ENCODE measurements at regions not wholly inside any gene's neighbourhood (a gene's known extent, or its start where the extent isn't known, plus 50 kb on each side); places are given as distances from the start of the nearest gene placed in this dataset.

DNA sequence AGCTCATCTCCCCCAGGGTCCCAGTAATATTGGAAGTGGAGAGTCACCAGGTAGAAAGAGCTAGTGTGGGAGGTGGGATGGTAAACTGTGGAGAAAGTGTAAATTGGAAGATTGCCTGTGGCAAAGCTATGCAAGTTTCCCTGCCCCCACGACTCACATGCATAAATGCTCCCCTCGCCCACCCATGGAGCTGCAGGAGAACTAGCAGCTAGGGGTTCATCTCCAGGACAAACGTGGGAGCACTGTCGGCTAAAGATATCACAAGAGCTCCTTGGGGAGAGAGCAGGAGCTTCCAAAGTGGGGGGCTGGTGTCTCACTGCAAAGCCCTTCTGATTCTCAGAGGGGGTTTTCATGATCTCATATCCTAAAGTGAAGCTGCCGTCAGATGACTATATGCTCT is 91.4 kb upstream of the PLCL2 start:
- H2BK20ac ChIP-seq (ENCODE audit: low read depth, low read length), result no peak overlapping the region
- no peak overlapping the region for H4K8ac ChIP-seq (ENCODE audit: low read depth in 2 of 2, low read length in 2 of 2)
- no peak overlapping the region for H2AK9ac ChIP-seq (replicated peaks; ENCODE audit: low read depth, low read length, poor library complexity)
- no peaks in the 10 kb centered on the region for H3K36me3 ChIP-seq (ENCODE audit: control insufficient read depth, insufficient read depth, low read length)
- H4K20me1 ChIP-seq (ENCODE audit: insufficient read depth, low read length), result no peaks in the 10 kb centered on the region
- ChIA-PET POLR2A (ENCODE audit: unreplicated experiment) (no interaction called here), CTCF (interaction anchor here (0.6 to 0.9 kb wide), 2 partner anchors 22 to 142 kb away, joined by 3 read pairs; no protein-coding TSS in a partner anchor)
- H2BK15ac ChIP-seq (ENCODE audit: low read depth, low read length), result no peak overlapping the region
- H3K9me3 ChIP-seq (ENCODE audit: control insufficient read depth, insufficient read depth, low read length), result no peaks in the 10 kb centered on the region
- in situ Hi-C loops (cut with MboI; ENCODE audit: low sequenced_read_pairs), result no loop called here
- H4K91ac ChIP-seq (ENCODE audit: insufficient read depth, low read depth, low read length), result no peak overlapping the region
- DNase-seq, result no peak
- no peaks in the 10 kb centered on the region for H3K4me1 ChIP-seq (ENCODE audit: control insufficient read depth, insufficient read depth, low read length)
- H2AK5ac ChIP-seq (ENCODE audit: low read depth, low read length), result no peak overlapping the region
- H3K4me3 ChIP-seq (ENCODE audit: insufficient read depth, low read depth, low read length), result no peak overlapping the region
- TF ChIP-seq CHD1 (IDR thresholded peaks at IDR 0.05; ENCODE audit: low read depth, low read length) (no peak), BHLHE40 (IDR thresholded peaks at IDR 0.05; ENCODE audit: low read depth, low read length) (no peak), MAFK (IDR thresholded peaks at IDR 0.05; ENCODE audit: low read depth, low read length) (no peak), POLR2A (IDR thresholded peaks at IDR 0.05; ENCODE audit: low read depth, low read length) (no peak), RCOR1 (IDR thresholded peaks at IDR 0.05; ENCODE audit: insufficient replicate concordance, low read length) (no peak), RAD21 (IDR thresholded peaks at IDR 0.05; ENCODE audit: low read length) (no peak), MAZ (IDR thresholded peaks at IDR 0.05; ENCODE audit: borderline replicate concordance, low read depth, low read length) (no peak), FOS (IDR thresholded peaks at IDR 0.05; ENCODE audit: low read depth, low read length) (no peak), RFX5 (IDR thresholded peaks at IDR 0.05; ENCODE audit: low read depth, low read length) (no peak), MXI1 (IDR thresholded peaks at IDR 0.05; ENCODE audit: borderline replicate concordance, low read depth, low read length) (no peak), CEBPB (IDR thresholded peaks at IDR 0.05; ENCODE audit: low read depth, low read length) (no peak)
- TF ChIP-seq, protein P1, sequence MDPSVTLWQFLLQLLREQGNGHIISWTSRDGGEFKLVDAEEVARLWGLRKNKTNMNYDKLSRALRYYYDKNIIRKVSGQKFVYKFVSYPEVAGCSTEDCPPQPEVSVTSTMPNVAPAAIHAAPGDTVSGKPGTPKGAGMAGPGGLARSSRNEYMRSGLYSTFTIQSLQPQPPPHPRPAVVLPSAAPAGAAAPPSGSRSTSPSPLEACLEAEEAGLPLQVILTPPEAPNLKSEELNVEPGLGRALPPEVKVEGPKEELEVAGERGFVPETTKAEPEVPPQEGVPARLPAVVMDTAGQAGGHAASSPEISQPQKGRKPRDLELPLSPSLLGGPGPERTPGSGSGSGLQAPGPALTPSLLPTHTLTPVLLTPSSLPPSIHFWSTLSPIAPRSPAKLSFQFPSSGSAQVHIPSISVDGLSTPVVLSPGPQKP (IDR thresholded peaks at IDR 0.05; ENCODE audit: borderline replicate concordance, low read depth, low read length), result no peak
- TF ChIP-seq, protein P2, sequence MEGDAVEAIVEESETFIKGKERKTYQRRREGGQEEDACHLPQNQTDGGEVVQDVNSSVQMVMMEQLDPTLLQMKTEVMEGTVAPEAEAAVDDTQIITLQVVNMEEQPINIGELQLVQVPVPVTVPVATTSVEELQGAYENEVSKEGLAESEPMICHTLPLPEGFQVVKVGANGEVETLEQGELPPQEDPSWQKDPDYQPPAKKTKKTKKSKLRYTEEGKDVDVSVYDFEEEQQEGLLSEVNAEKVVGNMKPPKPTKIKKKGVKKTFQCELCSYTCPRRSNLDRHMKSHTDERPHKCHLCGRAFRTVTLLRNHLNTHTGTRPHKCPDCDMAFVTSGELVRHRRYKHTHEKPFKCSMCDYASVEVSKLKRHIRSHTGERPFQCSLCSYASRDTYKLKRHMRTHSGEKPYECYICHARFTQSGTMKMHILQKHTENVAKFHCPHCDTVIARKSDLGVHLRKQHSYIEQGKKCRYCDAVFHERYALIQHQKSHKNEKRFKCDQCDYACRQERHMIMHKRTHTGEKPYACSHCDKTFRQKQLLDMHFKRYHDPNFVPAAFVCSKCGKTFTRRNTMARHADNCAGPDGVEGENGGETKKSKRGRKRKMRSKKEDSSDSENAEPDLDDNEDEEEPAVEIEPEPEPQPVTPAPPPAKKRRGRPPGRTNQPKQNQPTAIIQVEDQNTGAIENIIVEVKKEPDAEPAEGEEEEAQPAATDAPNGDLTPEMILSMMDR (conservative IDR thresholded peaks at IDR 0.05; ENCODE audit: low read depth, low read length), result no peak
- H4K5ac ChIP-seq (ENCODE audit: low read depth, low read length), result no peak overlapping the region
- H3K4me2 ChIP-seq (ENCODE audit: low read depth, low read length), result no peak overlapping the region
- no peak overlapping the region for H2AFZ ChIP-seq (replicated peaks; ENCODE audit: low read length, poor library complexity)
- H3K18ac ChIP-seq (ENCODE audit: low read depth, low read length), result no peak overlapping the region
- no peak overlapping the region for H3K56ac ChIP-seq (ENCODE audit: extremely low read depth, insufficient read depth, low read length)
- no peak overlapping the region for H3K23ac ChIP-seq (ENCODE audit: low read depth, low read length)
- H2BK5ac ChIP-seq (ENCODE audit: low read depth, low read length, poor library complexity, severe bottlenecking), result no peak overlapping the region
- H3K14ac ChIP-seq (replicated peaks; ENCODE audit: low read depth, low read length), result no peak overlapping the region
- dilution Hi-C loops (cut with HindIII; ENCODE audit: low sequenced_read_pairs, unreplicated experiment), result no loop called here
- H3K9me1 ChIP-seq (ENCODE audit: insufficient read depth, low read length), result no peaks in the 10 kb centered on the region
- no peaks in the 10 kb centered on the region; the same call in 1 of the 2 replicates for H3K27me3 ChIP-seq (ENCODE audit: control insufficient read depth, insufficient read depth, low read length)
- no peak for ATAC-seq (ENCODE audit: low read depth)
- intact Hi-C loops (cut with micrococcal nuclease), result no loop called here
- no peak overlapping the region for H3K9ac ChIP-seq (ENCODE audit: low read depth, low read length)
- no CpG with 5 or more reads among the region's 5 CpGs for WGBS, 2 experiments (ENCODE audit: extremely low coverage in 2 of 2, insufficient read length in 1 of 2)
- BruUV-seq (replicated peaks), result no TSS peak
- H3K79me1 ChIP-seq (ENCODE audit: low read depth in 1 of 2, low read length in 2 of 2), result no peaks in the 10 kb centered on the region
- H3K27ac ChIP-seq (ENCODE audit: insufficient read depth, low read length), result no peak overlapping the region
- H2BK120ac ChIP-seq (ENCODE audit: low read depth, low read length), result no peak overlapping the region
- no peak overlapping the region for H3K4ac ChIP-seq (ENCODE audit: low read depth, low read length)

Measured in IMR-90 (cell line).